ENCODE measurements at regions not wholly inside any gene's neighbourhood (a gene's known extent, or its start where the extent isn't known, plus 50 kb on each side); places are given as distances from the start of the nearest gene placed in this dataset.

DNA sequence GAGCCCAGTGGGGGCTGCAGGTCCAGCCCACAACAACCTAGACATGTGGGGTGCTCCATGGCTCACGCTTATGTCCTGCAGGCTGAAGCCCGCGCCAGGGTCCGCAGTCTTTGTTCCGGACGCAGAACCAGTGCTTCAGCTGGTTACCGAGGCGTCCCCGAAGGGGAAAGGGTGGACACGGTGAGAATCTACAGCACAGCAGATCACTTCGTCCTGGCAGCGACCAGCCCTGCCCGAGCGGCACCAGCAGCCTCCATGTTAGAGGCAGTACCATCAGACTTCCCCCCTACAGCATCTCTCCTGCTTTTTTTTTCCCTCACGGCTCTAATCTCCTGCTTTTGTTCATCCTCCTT is 1736.4 kb downstream of the TP53TG3F start:
- Histone ChIP-seq H3K27me3 (ENCODE audit: control insufficient read depth in 2 of 2, insufficient read depth in 2 of 2, low read length in 2 of 2) (no peaks in the 10 kb centered on the region), H2AFZ (ENCODE audit: low read depth, low read length) (no peak overlapping the region), H3K4me2 (ENCODE audit: insufficient read depth, low read length) (no peak overlapping the region), H3K4me1 (replicated peaks in 1 of 2; ENCODE audit: control insufficient read depth in 2 of 2, insufficient read depth in 2 of 2, low read length in 2 of 2) (no peaks in the 10 kb centered on the region), H3K36me3 (ENCODE audit: control insufficient read depth, insufficient read depth, low read length) (no peaks in the 10 kb centered on the region), H3K9ac (ENCODE audit: insufficient read depth in 1 of 2, low read depth in 2 of 2, low read length in 2 of 2) (no peak overlapping the region), H3K4me3 (no peak overlapping the region), H4K20me1 (replicated peaks; ENCODE audit: control insufficient read depth, insufficient read depth, low read length) (no peaks in the 10 kb centered on the region), H3K27ac (ENCODE audit: extremely low read depth, low read depth, low read length) (no peak overlapping the region), H3K79me2 (ENCODE audit: control insufficient read depth, insufficient read depth, low read length) (no peaks in the 10 kb centered on the region), H3K9me3 (replicated peaks; ENCODE audit: control insufficient read depth, insufficient read depth, low read depth, low read length) (no peaks in the 10 kb centered on the region), H3K9me1 (ENCODE audit: control insufficient read depth, insufficient read depth, low read length) (no peaks in the 10 kb centered on the region)
- BruUV-seq (replicated peaks), result no TSS peak
- ChIA-PET POLR2A (no interaction called here), CTCF (ENCODE audit: low intra/inter-chr PET ratio) (no interaction called here)
- DNase-seq (ENCODE audit: extremely low read depth in 1 of 4, low spot score in 3 of 4) (no peak), ATAC-seq (no peak), FAIRE-seq (no peak)
- 3% methylated on average over 12 of the region's 15 CpGs for WGBS (ENCODE audit: insufficient coverage, low coverage, missing lambda C conversion rate)
- intact Hi-C loops (cut with micrococcal nuclease), result no loop called here
- in situ Hi-C loops (cut with MboI), result no loop called here
- TF ChIP-seq BRCA1 (IDR thresholded peaks at IDR 0.05), result no peak
- no peak for TF ChIP-seq BRCA1 (CRISPR knock-in tag; IDR thresholded peaks at IDR 0.05)
- TF ChIP-seq RNF2 (IDR thresholded peaks at IDR 0.05), result no peak
- no peak for TF ChIP-seq SETDB1 (IDR thresholded peaks at IDR 0.05; ENCODE audit: low read length)
- TF ChIP-seq, protein P1, sequence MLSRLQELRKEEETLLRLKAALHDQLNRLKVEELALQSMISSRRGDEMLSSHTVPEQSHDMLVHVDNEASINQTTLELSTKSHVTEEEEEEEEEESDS (CRISPR knock-in tag; IDR thresholded peaks at IDR 0.05), result no peak
- TF ChIP-seq, protein P2, sequence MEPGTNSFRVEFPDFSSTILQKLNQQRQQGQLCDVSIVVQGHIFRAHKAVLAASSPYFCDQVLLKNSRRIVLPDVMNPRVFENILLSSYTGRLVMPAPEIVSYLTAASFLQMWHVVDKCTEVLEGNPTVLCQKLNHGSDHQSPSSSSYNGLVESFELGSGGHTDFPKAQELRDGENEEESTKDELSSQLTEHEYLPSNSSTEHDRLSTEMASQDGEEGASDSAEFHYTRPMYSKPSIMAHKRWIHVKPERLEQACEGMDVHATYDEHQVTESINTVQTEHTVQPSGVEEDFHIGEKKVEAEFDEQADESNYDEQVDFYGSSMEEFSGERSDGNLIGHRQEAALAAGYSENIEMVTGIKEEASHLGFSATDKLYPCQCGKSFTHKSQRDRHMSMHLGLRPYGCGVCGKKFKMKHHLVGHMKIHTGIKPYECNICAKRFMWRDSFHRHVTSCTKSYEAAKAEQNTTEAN (CRISPR knock-in tag; IDR thresholded peaks at IDR 0.05), result no peak
- TF ChIP-seq U2AF2 (optimal IDR thresholded peaks at IDR 0.05; ENCODE audit: low read depth, low read length), result no peak
- TF ChIP-seq, protein P3, sequence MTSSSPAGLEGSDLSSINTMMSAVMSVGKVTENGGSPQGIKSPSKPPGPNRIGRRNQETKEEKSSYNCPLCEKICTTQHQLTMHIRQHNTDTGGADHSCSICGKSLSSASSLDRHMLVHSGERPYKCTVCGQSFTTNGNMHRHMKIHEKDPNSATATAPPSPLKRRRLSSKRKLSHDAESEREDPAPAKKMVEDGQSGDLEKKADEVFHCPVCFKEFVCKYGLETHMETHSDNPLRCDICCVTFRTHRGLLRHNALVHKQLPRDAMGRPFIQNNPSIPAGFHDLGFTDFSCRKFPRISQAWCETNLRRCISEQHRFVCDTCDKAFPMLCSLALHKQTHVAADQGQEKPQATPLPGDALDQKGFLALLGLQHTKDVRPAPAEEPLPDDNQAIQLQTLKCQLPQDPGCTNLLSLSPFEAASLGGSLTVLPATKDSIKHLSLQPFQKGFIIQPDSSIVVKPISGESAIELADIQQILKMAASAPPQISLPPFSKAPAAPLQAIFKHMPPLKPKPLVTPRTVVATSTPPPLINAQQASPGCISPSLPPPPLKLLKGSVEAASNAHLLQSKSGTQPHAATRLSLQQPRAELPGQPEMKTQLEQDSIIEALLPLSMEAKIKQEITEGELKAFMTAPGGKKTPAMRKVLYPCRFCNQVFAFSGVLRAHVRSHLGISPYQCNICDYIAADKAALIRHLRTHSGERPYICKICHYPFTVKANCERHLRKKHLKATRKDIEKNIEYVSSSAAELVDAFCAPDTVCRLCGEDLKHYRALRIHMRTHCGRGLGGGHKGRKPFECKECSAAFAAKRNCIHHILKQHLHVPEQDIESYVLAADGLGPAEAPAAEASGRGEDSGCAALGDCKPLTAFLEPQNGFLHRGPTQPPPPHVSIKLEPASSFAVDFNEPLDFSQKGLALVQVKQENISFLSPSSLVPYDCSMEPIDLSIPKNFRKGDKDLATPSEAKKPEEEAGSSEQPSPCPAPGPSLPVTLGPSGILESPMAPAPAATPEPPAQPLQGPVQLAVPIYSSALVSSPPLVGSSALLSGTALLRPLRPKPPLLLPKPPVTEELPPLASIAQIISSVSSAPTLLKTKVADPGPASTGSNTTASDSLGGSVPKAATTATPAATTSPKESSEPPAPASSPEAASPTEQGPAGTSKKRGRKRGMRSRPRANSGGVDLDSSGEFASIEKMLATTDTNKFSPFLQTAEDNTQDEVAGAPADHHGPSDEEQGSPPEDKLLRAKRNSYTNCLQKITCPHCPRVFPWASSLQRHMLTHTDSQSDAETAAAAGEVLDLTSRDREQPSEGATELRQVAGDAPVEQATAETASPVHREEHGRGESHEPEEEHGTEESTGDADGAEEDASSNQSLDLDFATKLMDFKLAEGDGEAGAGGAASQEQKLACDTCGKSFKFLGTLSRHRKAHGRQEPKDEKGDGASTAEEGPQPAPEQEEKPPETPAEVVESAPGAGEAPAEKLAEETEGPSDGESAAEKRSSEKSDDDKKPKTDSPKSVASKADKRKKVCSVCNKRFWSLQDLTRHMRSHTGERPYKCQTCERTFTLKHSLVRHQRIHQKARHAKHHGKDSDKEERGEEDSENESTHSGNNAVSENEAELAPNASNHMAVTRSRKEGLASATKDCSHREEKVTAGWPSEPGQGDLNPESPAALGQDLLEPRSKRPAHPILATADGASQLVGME (CRISPR knock-in tag; IDR thresholded peaks at IDR 0.05), result no peak
- TF ChIP-seq ZNF282 (CRISPR knock-in tag; IDR thresholded peaks at IDR 0.05), result no peak
- TF ChIP-seq ZNF253 (CRISPR knock-in tag; conservative IDR thresholded peaks at IDR 0.05), result no peak
- TF ChIP-seq, protein P4, sequence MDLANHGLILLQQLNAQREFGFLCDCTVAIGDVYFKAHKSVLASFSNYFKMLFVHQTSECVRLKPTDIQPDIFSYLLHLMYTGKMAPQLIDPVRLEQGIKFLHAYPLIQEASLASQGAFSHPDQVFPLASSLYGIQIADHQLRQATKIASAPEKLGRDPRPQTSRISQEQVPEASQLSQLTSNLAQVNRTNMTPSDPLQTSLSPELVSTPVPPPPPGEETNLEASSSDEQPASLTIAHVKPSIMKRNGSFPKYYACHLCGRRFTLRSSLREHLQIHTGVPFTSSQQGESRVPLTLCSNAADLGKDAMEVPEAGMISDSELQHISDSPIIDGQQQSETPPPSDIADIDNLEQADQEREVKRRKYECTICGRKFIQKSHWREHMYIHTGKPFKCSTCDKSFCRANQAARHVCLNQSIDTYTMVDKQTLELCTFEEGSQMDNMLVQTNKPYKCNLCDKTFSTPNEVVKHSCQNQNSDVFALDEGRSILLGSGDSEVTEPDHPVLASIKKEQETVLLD (IDR thresholded peaks at IDR 0.05), result no peak
- TF ChIP-seq, protein P5, sequence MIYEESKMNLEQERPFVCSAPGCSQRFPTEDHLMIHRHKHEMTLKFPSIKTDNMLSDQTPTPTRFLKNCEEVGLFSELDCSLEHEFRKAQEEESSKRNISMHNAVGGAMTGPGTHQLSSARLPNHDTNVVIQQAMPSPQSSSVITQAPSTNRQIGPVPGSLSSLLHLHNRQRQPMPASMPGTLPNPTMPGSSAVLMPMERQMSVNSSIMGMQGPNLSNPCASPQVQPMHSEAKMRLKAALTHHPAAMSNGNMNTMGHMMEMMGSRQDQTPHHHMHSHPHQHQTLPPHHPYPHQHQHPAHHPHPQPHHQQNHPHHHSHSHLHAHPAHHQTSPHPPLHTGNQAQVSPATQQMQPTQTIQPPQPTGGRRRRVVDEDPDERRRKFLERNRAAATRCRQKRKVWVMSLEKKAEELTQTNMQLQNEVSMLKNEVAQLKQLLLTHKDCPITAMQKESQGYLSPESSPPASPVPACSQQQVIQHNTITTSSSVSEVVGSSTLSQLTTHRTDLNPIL (CRISPR knock-in tag; IDR thresholded peaks at IDR 0.05), result no peak
- TF ChIP-seq MEF2D (tag; conservative IDR thresholded peaks at IDR 0.05; ENCODE audit: low read depth), result no peak
- TF ChIP-seq SIRT6 (IDR thresholded peaks at IDR 0.05; ENCODE audit: low read depth, low read length), result no peak
- TF ChIP-seq KAT8 (IDR thresholded peaks at IDR 0.05; ENCODE audit: low read depth), result no peak

Data from K562 (cell line).